HG02938 (cell line): ENCODE measurements at regions not wholly inside any gene's neighbourhood (a gene's known extent, or its start where the extent isn't known, plus 50 kb on each side); places are given as distances from the start of the nearest gene placed in this dataset.

Experiments used
- ATAC-seq: cut with Tn5 transposase; IDR thresholded peaks from one replicate; pipeline ENCODE4 v1.9.1; 2021; ENCODE audit warnings: mild to moderate bottlenecking, moderate library complexity; ENCODE audit not compliant: unreplicated experiment

- no peak for ATAC-seq
Measured at GRCh38 chr1:83520797-83521196, 478.1 kb downstream of the TTLL7 start.

- no peak for ATAC-seq
Measured at GRCh38 chr1:83516369-83516768, 482.6 kb downstream of the TTLL7 start.

- no peak for ATAC-seq
Measured at GRCh38 chr1:83515578-83516154, 483.3 kb downstream of the TTLL7 start.

- no peak for ATAC-seq
Measured at GRCh38 chr1:83512373-83513193, 486.3 kb downstream of the TTLL7 start.

GRCh38 chr1:83511146-83511726, 487.7 kb downstream of the TTLL7 start:
- no peak for ATAC-seq

GRCh38 chr1:83509301-83509781, 489.6 kb downstream of the TTLL7 start:
- ATAC-seq: no peak

GRCh38 chr1:83508485-83509151, 490.3 kb downstream of the TTLL7 start:
- peak; percentile 98 for ATAC-seq

- ATAC-seq: no peak
Measured at GRCh38 chr1:83505148-83505547, 493.8 kb downstream of the TTLL7 start.

- ATAC-seq: no peak
Measured at GRCh38 chr1:83503153-83503552, 495.8 kb downstream of the TTLL7 start.

- ATAC-seq: peak; percentile 90
Measured at GRCh38 chr1:83500987-83501591, 497.8 kb downstream of the TTLL7 start.

- no peak for ATAC-seq
Measured at GRCh38 chr1:83500531-83500930, 498.4 kb downstream of the TTLL7 start.

- ATAC-seq: peak; percentile 45
Measured at GRCh38 chr1:83499998-83500397, 498.9 kb downstream of the TTLL7 start.

GRCh38 chr1:83497563-83497962, 501.4 kb downstream of the TTLL7 start:
- no peak for ATAC-seq

- no peak for ATAC-seq
Measured at GRCh38 chr1:83495560-83495959, 503.4 kb downstream of the TTLL7 start.

GRCh38 chr1:83493633-83494032, 505.3 kb downstream of the TTLL7 start:
- ATAC-seq: no peak

GRCh38 chr1:83491930-83492329, 507.0 kb downstream of the TTLL7 start:
- no peak for ATAC-seq

- no peak for ATAC-seq
Measured at GRCh38 chr1:83490988-83491387, 507.9 kb downstream of the TTLL7 start.

- peak; percentile 85 for ATAC-seq
Measured at GRCh38 chr1:83488105-83488504, 510.8 kb downstream of the TTLL7 start.

GRCh38 chr1:83487460-83487859, 511.5 kb downstream of the TTLL7 start:
- peak; percentile 29 for ATAC-seq

- peak; percentile 4 for ATAC-seq
Measured at GRCh38 chr1:83485314-83486019, 513.5 kb downstream of the TTLL7 start.
